Progenitor cell of endocrine pancreas (in vitro differentiated cells): ENCODE measurements at regions not wholly inside any gene's neighbourhood (a gene's known extent, or its start where the extent isn't known, plus 50 kb on each side); places are given as distances from the start of the nearest gene placed in this dataset.

Source experiments
- DNase-seq: peaks from one replicate; pipeline ENCODE4 v3.0.0; 2021; ENCODE audit warnings: low spot score; ENCODE audit not compliant: unreplicated experiment
- H3K27ac Mint-ChIP-seq: 2 replicates; pipeline ENCODE4 v1.8.0; 2021; ENCODE audit warnings: mild to moderate bottlenecking, moderate library complexity, mixed read lengths
- H3K27me3 Mint-ChIP-seq: 2 replicates; pipeline ENCODE4 v1.8.0; 2021; ENCODE audit warnings: mixed read lengths
- H3K36me3 Mint-ChIP-seq: 2 replicates; pipeline ENCODE4 v1.8.0; 2022; ENCODE audit warnings: mixed read lengths; ENCODE audit not compliant: insufficient read depth
- H3K4me1 Mint-ChIP-seq: 2 replicates; pipeline ENCODE4 v1.8.0; 2021; ENCODE audit warnings: low read depth, mixed read lengths
- H3K4me3 Mint-ChIP-seq: 2 replicates; pipeline ENCODE4 v1.8.0; 2021; ENCODE audit warnings: low read depth, mild to moderate bottlenecking, moderate library complexity, mixed read lengths
- H3K9me3 Mint-ChIP-seq: 2 replicates; pipeline ENCODE4 v1.8.0; 2021; ENCODE audit warnings: low read depth, mixed read lengths
- CTCF ChIP-seq: fragments of 200-600 bp; sonication (generic); IDR thresholded peaks from one replicate; pipeline ENCODE4 v1.5.0; 2021; ENCODE audit warnings: antibody characterized with exemption, mild to moderate bottlenecking; ENCODE audit not compliant: unreplicated experiment

GRCh38 chr12:30098677-30099076 lies 314.9 kb upstream of the TMTC1 start:
- TF ChIP-seq CTCF: no peak
- Mint-ChIP-seq H3K9me3 (peaks cover 2% of the 10 kb centered on the region), H3K4me3 (no peak overlapping the region), H3K27ac (no peak overlapping the region), H3K4me1 (peaks cover 3% of the 10 kb centered on the region), H3K27me3 (peaks cover 3% of the 10 kb centered on the region), H3K36me3 (no peaks in the 10 kb centered on the region)
- no peak for DNase-seq

- no peak for DNase-seq
- H3K27me3 Mint-ChIP-seq: peaks cover 3% of the 10 kb centered on the region
- H3K9me3 Mint-ChIP-seq: peaks cover 2% of the 10 kb centered on the region
- H3K36me3 Mint-ChIP-seq: no peaks in the 10 kb centered on the region
- TF ChIP-seq CTCF: no peak
- no peak overlapping the region for H3K27ac Mint-ChIP-seq
- H3K4me1 Mint-ChIP-seq: peaks cover 3% of the 10 kb centered on the region
- H3K4me3 Mint-ChIP-seq: no peak overlapping the region
Measured at GRCh38 chr12:30095511-30095910, 311.8 kb upstream of the TMTC1 start.

GRCh38 chr12:30092983-30093617 lies 309.4 kb upstream of the TMTC1 start:
- Mint-ChIP-seq H3K4me3 (no peak overlapping the region), H3K27ac (no peak overlapping the region), H3K4me1 (peaks cover 10% of the 10 kb centered on the region), H3K9me3 (no peaks in the 10 kb centered on the region), H3K27me3 (peaks cover 3% of the 10 kb centered on the region), H3K36me3 (no peaks in the 10 kb centered on the region)
- no peak for DNase-seq
- TF ChIP-seq CTCF: no peak

- Mint-ChIP-seq H3K9me3 (no peaks in the 10 kb centered on the region), H3K4me3 (no peak overlapping the region), H3K36me3 (no peaks in the 10 kb centered on the region), H3K27me3 (peaks cover 3% of the 10 kb centered on the region), H3K4me1 (peaks cover 11% of the 10 kb centered on the region), H3K27ac (no peak overlapping the region)
- DNase-seq: no peak
- TF ChIP-seq CTCF: no peak
Measured at GRCh38 chr12:30090258-30090657, 306.5 kb upstream of the TMTC1 start.

GRCh38 chr12:30088259-30088995 lies 304.7 kb upstream of the TMTC1 start:
- H3K27ac Mint-ChIP-seq: peak overlapping the region; percentile 5
- H3K27me3 Mint-ChIP-seq: no peaks in the 10 kb centered on the region
- no peak for DNase-seq
- no peaks in the 10 kb centered on the region for H3K36me3 Mint-ChIP-seq
- H3K9me3 Mint-ChIP-seq: no peaks in the 10 kb centered on the region
- H3K4me3 Mint-ChIP-seq: no peak overlapping the region
- TF ChIP-seq CTCF: no peak
- H3K4me1 Mint-ChIP-seq: peaks cover 11% of the 10 kb centered on the region
